EL (cell line): ENCODE measurements at regions not wholly inside any gene's neighbourhood (a gene's known extent, or its start where the extent isn't known, plus 50 kb on each side); places are given as distances from the start of the nearest gene placed in this dataset.
"Not testable (repeated sequence)": the region's sequence is repeated elsewhere in the genome, so short reads cannot be mapped to it uniquely, and the experiment has no call there.

Source experiments
- DNase-seq: peaks from one replicate; pipeline ENCODE4 v3.0.0-alpha.2; 2016

GRCh38 chr9:101840694-101841188 lies 102.3 kb upstream of the GRIN3A start:
- DNase-seq: no peak

GRCh38 chr9:101838988-101839387 lies 100.5 kb upstream of the GRIN3A start:
- not testable (repeated sequence) for DNase-seq

GRCh38 chr9:101836021-101836420 lies 97.6 kb upstream of the GRIN3A start:
- DNase-seq: no peak

GRCh38 chr9:101832486-101832885 lies 94.0 kb upstream of the GRIN3A start:
- DNase-seq: no peak

GRCh38 chr9:101821450-101821849 lies 83.0 kb upstream of the GRIN3A start:
- not testable (repeated sequence) for DNase-seq

- not testable (repeated sequence) for DNase-seq
Observed at GRCh38 chr9:101820983-101821382, 82.5 kb upstream of the GRIN3A start.

GRCh38 chr9:101814064-101814463 lies 75.6 kb upstream of the GRIN3A start:
- no peak for DNase-seq

- not testable (repeated sequence) for DNase-seq
Observed at GRCh38 chr9:101807879-101808278, 69.4 kb upstream of the GRIN3A start.

- DNase-seq: no peak
Observed at GRCh38 chr9:101796044-101796443, 57.6 kb upstream of the GRIN3A start.

GRCh38 chr9:101795147-101795546 lies 56.7 kb upstream of the GRIN3A start:
- DNase-seq: no peak

- no peak for DNase-seq
Observed at GRCh38 chr9:101792475-101792874, 54.0 kb upstream of the GRIN3A start.

GRCh38 chr9:101791938-101792337 lies 53.5 kb upstream of the GRIN3A start:
- DNase-seq: peak; percentile 17

GRCh38 chr9:101791533-101791932 lies 53.1 kb upstream of the GRIN3A start:
- DNase-seq: no peak
